GM12878 (cell line): ENCODE measurements at regions not wholly inside any gene's neighbourhood (a gene's known extent, or its start where the extent isn't known, plus 50 kb on each side); places are given as distances from the start of the nearest gene placed in this dataset.

ENCODE experiments used
- ATAC-seq: fragments of 200-7000 bp; cut with Tn5 transposase; 3 replicates; pipeline ENCODE4 v1.9.1; 2020; ENCODE audit warnings: mild to moderate bottlenecking, moderate library complexity
- BruUV-seq: library from RNA; stranded (reverse); fragments of 400-500 nt; replicated peaks from 2 replicates; lab custom pipeline; 2021; lab: Mats Ljungman, UMichigan
- CTCF ChIA-PET: fragments of 300-600 bp; sonication (Branson Sonifier 250); formaldehyde crosslinking; extraction: SDS; loops from one replicate; lab custom pipeline; 2021; ENCODE audit warnings: inconsistent platforms; lab: Yijun Ruan, JAX
- POLR2A ChIA-PET: fragments of 350-600 bp; formaldehyde crosslinking; extraction: SDS; loops from one replicate; lab custom pipeline; 2021; ENCODE audit warnings: inconsistent platforms; lab: Charles Lee
- RAD21 ChIA-PET: fragments of 300-600 bp; sonication (Branson Sonifier 250); formaldehyde crosslinking; loops from one replicate; lab custom pipeline; 2023; ENCODE audit warnings: antibody characterized with exemption; ENCODE audit not compliant: unreplicated experiment; lab: Charles Lee
- SMC1A ChIA-PET: fragments of 300-600 bp; sonication (Branson Sonifier 250); formaldehyde crosslinking; loops from one replicate; lab custom pipeline; 2023; ENCODE audit not compliant: unreplicated experiment, uncharacterized antibody; lab: Charles Lee
- DNase-seq: peaks from one replicate; pipeline ENCODE4 v3.0.0-alpha.2; 2011; ENCODE audit warnings: low read depth, low spot score
- FAIRE-seq: peaks from 3 replicates; lab custom pipeline; 2011; peaks lifted over from hg19 to GRCh38; lab: Jason Lieb, UNC
- H2AFZ ChIP-seq: 2 replicates; pipeline ENCODE4 v1.6.0; 2011; ENCODE audit warnings: low read depth, low read length, control low read depth; ENCODE audit not compliant: control insufficient read depth
- H3K27ac ChIP-seq: 2 replicates; pipeline ENCODE4 v1.5.1; 2011; ENCODE audit warnings: control low read depth; ENCODE audit not compliant: control insufficient read depth, insufficient read depth
- H3K27me3 ChIP-seq, 2 experiments: replicated peaks in 1 of 2; 2 replicates each; pipeline versions ENCODE4 v1.6.0 to v1.6.1; 2011; ENCODE audit warnings: low read length in 1 of 2; ENCODE audit not compliant: control insufficient read depth in 2 of 2, insufficient read depth in 2 of 2
- H3K36me3 ChIP-seq, 2 experiments: 2 replicates each; pipeline ENCODE4 v1.5.1; 2011; ENCODE audit warnings: low read length in 1 of 2; ENCODE audit not compliant: control insufficient read depth in 2 of 2, insufficient read depth in 2 of 2
- H3K4me1 ChIP-seq: 2 replicates; pipeline ENCODE4 v1.6.1; 2011; ENCODE audit warnings: mild to moderate bottlenecking, low read length, moderate library complexity, mixed read lengths; ENCODE audit not compliant: control insufficient read depth, insufficient read depth
- H3K4me2 ChIP-seq: 2 replicates; pipeline ENCODE4 v1.6.0; 2011; ENCODE audit warnings: control low read depth; ENCODE audit not compliant: control insufficient read depth, insufficient read depth
- H3K4me3 ChIP-seq: fragments of 200-600 bp; sonication (generic); 2 replicates; pipeline ENCODE4 v1.5.1; 2016
- H3K79me2 ChIP-seq: 2 replicates; pipeline ENCODE4 v1.6.0; 2011; ENCODE audit warnings: low read length; ENCODE audit not compliant: control insufficient read depth, insufficient read depth
- H3K9ac ChIP-seq: 2 replicates; pipeline ENCODE4 v1.8.0; 2011; ENCODE audit warnings: low read length, control low read depth, mixed read lengths; ENCODE audit not compliant: control insufficient read depth, insufficient read depth
- H3K9me3 ChIP-seq: replicated peaks from 3 replicates; pipeline ENCODE4 v1.5.1; 2011; ENCODE audit warnings: mild to moderate bottlenecking, low read length; ENCODE audit not compliant: control insufficient read depth, insufficient read depth
- H4K20me1 ChIP-seq: 2 replicates; pipeline ENCODE4 v1.6.0; 2011; ENCODE audit not compliant: control insufficient read depth, insufficient read depth
- BHLHE40 ChIP-seq, 2 experiments: fragments of 450-650 bp in 1 of 2; IDR thresholded peaks; 2 replicates each; pipeline ENCODE4 v1.6.1; 2011 to 2017; ENCODE audit warnings: low read depth in 2 of 2, borderline replicate concordance in 1 of 2, improper control_type of control experiment in 1 of 2, low read length in 1 of 2, mild to moderate bottlenecking in 1 of 2
- BRCA1 ChIP-seq: IDR thresholded peaks from 2 replicates; pipeline ENCODE4 v1.6.1; 2011; ENCODE audit warnings: low read depth, low read length, improper control_type of control experiment
- CHD4 ChIP-seq: fragments of 200-600 bp; sonication (generic); IDR thresholded peaks from 2 replicates; pipeline ENCODE4 v1.6.1; 2016; ENCODE audit warnings: mild to moderate bottlenecking
- E4F1 ChIP-seq: fragments of 450-650 bp; IDR thresholded peaks from 2 replicates; pipeline ENCODE4 v1.6.1; 2018; ENCODE audit warnings: borderline replicate concordance, mild to moderate bottlenecking; ENCODE audit not compliant: partially characterized antibody
- FOS ChIP-seq: IDR thresholded peaks from 3 replicates; pipeline ENCODE4 v1.6.1; 2011; ENCODE audit warnings: borderline replicate concordance; ENCODE audit not compliant: insufficient read length; ENCODE audit errors: extremely low read depth
- HDAC2 ChIP-seq: fragments of 200-600 bp; sonication (generic); IDR thresholded peaks from 2 replicates; pipeline ENCODE4 v1.6.1; 2017
- NR2F1 ChIP-seq: fragments of 450-650 bp; conservative IDR thresholded peaks from 2 replicates; pipeline ENCODE4 v1.6.1; 2017; ENCODE audit warnings: mild to moderate bottlenecking
- YY1 ChIP-seq: IDR thresholded peaks from 2 replicates; pipeline ENCODE4 v1.6.1; 2011; ENCODE audit warnings: low read depth, mild to moderate bottlenecking, low read length
- in situ Hi-C: fragments of 300-500 bp; cut with MboI; formaldehyde crosslinking; loops from 9 replicates; pipeline ENCODE4 v1.14.3; 2018; ENCODE audit warnings: mixed read lengths
- intact Hi-C: fragments of 100-400 bp; cut with micrococcal nuclease; formaldehyde crosslinking; loops from one replicate; pipeline ENCODE4 v1.14.2; 2022; ENCODE audit not compliant: unreplicated experiment
- TF ChIP-seq, protein P1 (sequence below): IDR thresholded peaks from 2 replicates; pipeline ENCODE4 v1.6.1; 2011; ENCODE audit warnings: low read depth, low read length, improper control_type of control experiment, borderline replicate concordance
- TF ChIP-seq, protein P2 (sequence below): IDR thresholded peaks from 2 replicates; pipeline ENCODE4 v1.6.1; 2012; ENCODE audit warnings: low read depth, low read length, improper control_type of control experiment
- TF ChIP-seq, protein P3 (sequence below): IDR thresholded peaks from 2 replicates; pipeline ENCODE4 v1.6.1; 2011; ENCODE audit warnings: mild to moderate bottlenecking, low read depth, low read length, moderate library complexity; ENCODE audit not compliant: insufficient replicate concordance
- TF ChIP-seq, protein P4 (sequence below): fragments of 150-350 bp; IDR thresholded peaks from 2 replicates; pipeline ENCODE4 v1.6.1; 2016; ENCODE audit warnings: low read depth, low read length

DNA sequence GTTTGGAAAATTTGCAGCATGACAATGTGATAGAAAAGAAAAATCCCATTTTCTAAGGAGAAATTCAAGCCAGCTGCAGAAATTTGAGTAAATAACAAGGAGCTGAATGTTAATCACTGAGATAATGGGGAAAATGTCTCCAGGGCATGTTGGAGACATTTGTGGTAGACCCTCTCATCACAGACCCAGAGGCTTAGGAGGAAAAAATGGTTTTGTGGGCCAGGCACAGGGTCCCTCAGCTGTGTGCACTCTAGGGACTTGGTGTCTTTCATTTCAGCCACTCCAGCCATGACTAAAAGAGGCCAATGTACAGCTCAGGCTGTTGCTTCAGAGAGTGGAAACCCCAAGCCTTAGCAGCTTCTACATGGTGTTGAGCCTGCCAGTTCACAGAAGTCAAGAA, 111.4 kb upstream of the SYT10 start:
- H3K36me3 ChIP-seq, result no peaks in the 10 kb centered on the region
- H3K4me1 ChIP-seq, result no peaks in the 10 kb centered on the region
- H3K27me3 ChIP-seq, result no peaks in the 10 kb centered on the region
- H2AFZ ChIP-seq, result no peak overlapping the region
- RAD21 ChIA-PET, result no interaction called here
- intact Hi-C loops (no loop called here), in situ Hi-C loops (no loop called here)
- H3K9me3 ChIP-seq, result no peaks in the 10 kb centered on the region
- POLR2A ChIA-PET, result no interaction called here
- no peaks in the 10 kb centered on the region for H4K20me1 ChIP-seq
- H3K79me2 ChIP-seq, result no peaks in the 10 kb centered on the region
- no peak overlapping the region for H3K4me2 ChIP-seq
- BruUV-seq, result no TSS peak
- H3K4me3 ChIP-seq, result no peak overlapping the region
- no peak for ATAC-seq
- H3K9ac ChIP-seq, result no peak overlapping the region
- TF ChIP-seq, protein P1, sequence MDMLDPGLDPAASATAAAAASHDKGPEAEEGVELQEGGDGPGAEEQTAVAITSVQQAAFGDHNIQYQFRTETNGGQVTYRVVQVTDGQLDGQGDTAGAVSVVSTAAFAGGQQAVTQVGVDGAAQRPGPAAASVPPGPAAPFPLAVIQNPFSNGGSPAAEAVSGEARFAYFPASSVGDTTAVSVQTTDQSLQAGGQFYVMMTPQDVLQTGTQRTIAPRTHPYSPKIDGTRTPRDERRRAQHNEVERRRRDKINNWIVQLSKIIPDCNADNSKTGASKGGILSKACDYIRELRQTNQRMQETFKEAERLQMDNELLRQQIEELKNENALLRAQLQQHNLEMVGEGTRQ, result no peak
- TF ChIP-seq, protein P2, sequence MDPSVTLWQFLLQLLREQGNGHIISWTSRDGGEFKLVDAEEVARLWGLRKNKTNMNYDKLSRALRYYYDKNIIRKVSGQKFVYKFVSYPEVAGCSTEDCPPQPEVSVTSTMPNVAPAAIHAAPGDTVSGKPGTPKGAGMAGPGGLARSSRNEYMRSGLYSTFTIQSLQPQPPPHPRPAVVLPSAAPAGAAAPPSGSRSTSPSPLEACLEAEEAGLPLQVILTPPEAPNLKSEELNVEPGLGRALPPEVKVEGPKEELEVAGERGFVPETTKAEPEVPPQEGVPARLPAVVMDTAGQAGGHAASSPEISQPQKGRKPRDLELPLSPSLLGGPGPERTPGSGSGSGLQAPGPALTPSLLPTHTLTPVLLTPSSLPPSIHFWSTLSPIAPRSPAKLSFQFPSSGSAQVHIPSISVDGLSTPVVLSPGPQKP, result no peak
- no peak for TF ChIP-seq HDAC2
- TF ChIP-seq, protein P3, sequence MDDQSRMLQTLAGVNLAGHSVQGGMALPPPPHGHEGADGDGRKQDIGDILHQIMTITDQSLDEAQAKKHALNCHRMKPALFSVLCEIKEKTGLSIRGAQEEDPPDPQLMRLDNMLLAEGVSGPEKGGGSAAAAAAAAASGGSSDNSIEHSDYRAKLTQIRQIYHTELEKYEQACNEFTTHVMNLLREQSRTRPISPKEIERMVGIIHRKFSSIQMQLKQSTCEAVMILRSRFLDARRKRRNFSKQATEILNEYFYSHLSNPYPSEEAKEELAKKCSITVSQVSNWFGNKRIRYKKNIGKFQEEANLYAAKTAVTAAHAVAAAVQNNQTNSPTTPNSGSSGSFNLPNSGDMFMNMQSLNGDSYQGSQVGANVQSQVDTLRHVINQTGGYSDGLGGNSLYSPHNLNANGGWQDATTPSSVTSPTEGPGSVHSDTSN, result no peak
- no peak for TF ChIP-seq BRCA1
- no peak for TF ChIP-seq NR2F1
- no peak for TF ChIP-seq CHD4
- TF ChIP-seq YY1, result no peak
- no peak for TF ChIP-seq E4F1
- no peak for TF ChIP-seq FOS
- TF ChIP-seq, protein P4, sequence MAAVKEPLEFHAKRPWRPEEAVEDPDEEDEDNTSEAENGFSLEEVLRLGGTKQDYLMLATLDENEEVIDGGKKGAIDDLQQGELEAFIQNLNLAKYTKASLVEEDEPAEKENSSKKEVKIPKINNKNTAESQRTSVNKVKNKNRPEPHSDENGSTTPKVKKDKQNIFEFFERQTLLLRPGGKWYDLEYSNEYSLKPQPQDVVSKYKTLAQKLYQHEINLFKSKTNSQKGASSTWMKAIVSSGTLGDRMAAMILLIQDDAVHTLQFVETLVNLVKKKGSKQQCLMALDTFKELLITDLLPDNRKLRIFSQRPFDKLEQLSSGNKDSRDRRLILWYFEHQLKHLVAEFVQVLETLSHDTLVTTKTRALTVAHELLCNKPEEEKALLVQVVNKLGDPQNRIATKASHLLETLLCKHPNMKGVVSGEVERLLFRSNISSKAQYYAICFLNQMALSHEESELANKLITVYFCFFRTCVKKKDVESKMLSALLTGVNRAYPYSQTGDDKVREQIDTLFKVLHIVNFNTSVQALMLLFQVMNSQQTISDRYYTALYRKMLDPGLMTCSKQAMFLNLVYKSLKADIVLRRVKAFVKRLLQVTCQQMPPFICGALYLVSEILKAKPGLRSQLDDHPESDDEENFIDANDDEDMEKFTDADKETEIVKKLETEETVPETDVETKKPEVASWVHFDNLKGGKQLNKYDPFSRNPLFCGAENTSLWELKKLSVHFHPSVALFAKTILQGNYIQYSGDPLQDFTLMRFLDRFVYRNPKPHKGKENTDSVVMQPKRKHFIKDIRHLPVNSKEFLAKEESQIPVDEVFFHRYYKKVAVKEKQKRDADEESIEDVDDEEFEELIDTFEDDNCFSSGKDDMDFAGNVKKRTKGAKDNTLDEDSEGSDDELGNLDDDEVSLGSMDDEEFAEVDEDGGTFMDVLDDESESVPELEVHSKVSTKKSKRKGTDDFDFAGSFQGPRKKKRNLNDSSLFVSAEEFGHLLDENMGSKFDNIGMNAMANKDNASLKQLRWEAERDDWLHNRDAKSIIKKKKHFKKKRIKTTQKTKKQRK, result no peak
- TF ChIP-seq BHLHE40 (IDR thresholded peaks at IDR 0.05; ENCODE audit: borderline replicate concordance in 1 of 2, low read depth in 2 of 2, low read length in 1 of 2), result no peak
- FAIRE-seq, result no peak
- DNase-seq, result no peak
- CTCF ChIA-PET, result no interaction called here
- SMC1A ChIA-PET, result interaction anchor here (1.2 kb wide), 1 partner anchor 15 kb away, joined by 3 read pairs; no protein-coding TSS in a partner anchor
- no peak overlapping the region for H3K27ac ChIP-seq
